AG20443 (cell line): ENCODE measurements at regions not wholly inside any gene's neighbourhood (a gene's known extent, or its start where the extent isn't known, plus 50 kb on each side); places are given as distances from the start of the nearest gene placed in this dataset.

Source experiments
- DNase-seq: peaks from one replicate; pipeline ENCODE4 v3.0.0; 2012; ENCODE audit warnings: low spot score, mixed read lengths

DNA sequence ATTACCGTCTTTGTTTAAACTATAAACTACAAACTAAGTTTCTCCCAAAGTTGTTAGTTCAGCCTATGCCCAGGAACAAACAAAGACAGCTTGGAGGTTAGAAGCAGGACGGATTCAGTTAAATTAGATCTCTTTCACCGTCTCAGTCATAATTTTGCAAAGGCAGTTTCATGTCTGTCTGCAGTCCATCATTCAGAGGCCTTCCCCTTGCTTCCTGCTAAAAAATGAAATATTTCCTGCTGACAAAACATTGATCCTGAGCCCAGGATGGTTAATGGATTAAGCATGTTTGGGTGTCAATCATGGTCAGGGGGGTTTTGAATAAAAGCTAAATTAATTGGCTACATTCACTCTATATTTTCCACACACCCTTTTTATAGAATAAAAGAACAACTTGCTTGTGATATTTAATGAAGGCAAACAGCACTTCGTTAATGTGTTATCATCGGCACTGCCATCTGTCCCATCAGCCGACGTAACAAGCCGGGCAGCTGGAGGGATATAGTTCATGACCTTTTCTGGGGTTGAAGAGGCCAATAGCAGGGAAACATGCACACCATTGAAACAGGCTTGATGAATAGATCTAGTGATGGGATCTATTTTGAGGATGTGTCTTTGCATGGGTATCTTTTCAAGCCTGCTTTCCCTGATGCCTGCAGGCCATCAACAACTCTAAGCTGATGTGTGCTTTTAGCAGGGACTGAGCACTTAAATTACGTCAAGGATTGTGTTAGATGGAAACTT is 521.3 kb upstream of the TMEM132C start:
- DNase-seq = no peak

- DNase-seq = no peak
These were observed 517.6 kb upstream of the TMEM132C start for GRCh38 chr12:127749416-127749815.

GRCh38 chr12:127750076-127750840 is 516.7 kb upstream of the TMEM132C start:
- DNase-seq = no peak

GRCh38 chr12:127752802-127753201 is 514.2 kb upstream of the TMEM132C start:
- no peak for DNase-seq

DNA sequence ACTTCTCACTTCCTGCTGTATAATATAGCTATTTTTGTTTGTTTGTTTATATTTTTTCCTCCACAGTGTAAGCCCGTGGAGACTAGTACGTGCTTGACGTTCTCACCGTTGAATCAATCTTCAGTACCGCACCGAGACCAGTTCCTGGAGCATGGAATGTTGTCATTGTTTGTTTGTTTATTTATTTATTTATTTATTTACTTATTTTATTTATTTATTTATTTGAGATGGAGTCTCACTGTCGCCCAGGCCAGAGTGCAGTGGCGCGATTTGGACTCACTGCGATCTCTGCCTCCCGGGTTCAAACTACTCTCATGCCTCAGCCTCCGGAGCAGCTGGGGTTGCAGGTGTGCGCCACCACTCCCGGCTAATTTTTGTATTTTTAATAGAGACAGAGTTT is 506.6 kb upstream of the TMEM132C start:
- DNase-seq = no peak

- no peak for DNase-seq
These were observed 506.0 kb upstream of the TMEM132C start for GRCh38 chr12:127760996-127761395.

GRCh38 chr12:127761880-127762279 is 505.1 kb upstream of the TMEM132C start:
- no peak for DNase-seq

DNA sequence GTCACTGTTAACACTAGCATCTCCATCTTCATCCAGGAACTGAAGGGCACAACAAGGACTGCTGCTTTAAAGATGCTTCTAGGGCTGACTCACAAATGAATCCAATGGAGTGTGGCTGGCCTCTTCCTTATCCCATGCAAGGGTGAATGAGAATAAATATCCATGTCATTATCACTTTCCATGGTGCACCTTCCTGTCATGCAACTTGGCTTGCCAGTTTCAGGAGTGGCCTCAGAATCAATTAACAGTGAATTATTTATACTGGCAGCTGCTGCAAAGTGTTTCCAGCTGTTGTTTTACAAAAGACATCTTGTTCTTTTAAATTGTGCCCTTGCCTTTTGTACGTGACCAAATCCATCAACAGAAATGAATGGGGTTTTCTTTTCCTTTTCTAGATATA is 499.3 kb upstream of the TMEM132C start:
- DNase-seq = no peak

GRCh38 chr12:127770118-127770517 is 496.9 kb upstream of the TMEM132C start:
- no peak for DNase-seq

DNA sequence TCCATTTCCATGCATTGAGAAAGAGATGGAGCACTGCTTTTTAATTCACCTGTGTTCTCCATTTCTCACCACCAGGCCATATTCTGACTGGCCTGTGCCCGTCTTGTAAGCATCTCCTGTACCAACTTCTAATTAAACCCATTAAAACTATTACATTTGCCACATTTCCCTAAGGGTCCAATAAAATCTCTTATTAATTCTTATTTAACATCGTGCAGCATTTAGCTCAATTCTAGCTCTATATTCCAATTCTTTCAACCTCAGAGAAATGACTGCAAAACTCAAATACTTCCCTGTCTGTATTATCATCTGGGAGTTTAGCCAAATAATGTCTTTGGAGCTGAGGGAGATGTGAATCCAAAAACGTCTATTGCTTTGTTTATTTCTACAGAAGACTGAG is 495.4 kb upstream of the TMEM132C start:
- no peak for DNase-seq

GRCh38 chr12:127773520-127773919 is 493.4 kb upstream of the TMEM132C start:
- DNase-seq = no peak

DNA sequence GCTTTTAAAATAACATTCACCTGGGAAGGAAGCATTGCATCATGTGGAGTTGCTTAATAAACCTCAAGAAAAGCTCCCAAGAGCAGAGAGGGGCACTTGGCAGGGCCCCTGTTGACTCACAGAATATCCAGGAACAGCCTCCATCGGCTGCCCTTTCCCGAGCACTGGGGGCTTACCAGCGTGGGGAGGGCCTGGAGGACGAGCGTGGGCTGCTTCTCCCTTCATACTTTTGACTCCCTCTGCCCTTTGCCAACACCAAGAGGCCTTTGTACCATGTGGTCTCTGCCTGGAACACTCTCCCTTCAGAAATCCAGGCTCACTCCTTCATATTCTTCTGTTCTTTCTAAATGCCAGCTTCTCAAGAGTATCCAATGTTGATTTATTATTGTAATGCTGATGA is 492.1 kb upstream of the TMEM132C start:
- no peak for DNase-seq

DNA sequence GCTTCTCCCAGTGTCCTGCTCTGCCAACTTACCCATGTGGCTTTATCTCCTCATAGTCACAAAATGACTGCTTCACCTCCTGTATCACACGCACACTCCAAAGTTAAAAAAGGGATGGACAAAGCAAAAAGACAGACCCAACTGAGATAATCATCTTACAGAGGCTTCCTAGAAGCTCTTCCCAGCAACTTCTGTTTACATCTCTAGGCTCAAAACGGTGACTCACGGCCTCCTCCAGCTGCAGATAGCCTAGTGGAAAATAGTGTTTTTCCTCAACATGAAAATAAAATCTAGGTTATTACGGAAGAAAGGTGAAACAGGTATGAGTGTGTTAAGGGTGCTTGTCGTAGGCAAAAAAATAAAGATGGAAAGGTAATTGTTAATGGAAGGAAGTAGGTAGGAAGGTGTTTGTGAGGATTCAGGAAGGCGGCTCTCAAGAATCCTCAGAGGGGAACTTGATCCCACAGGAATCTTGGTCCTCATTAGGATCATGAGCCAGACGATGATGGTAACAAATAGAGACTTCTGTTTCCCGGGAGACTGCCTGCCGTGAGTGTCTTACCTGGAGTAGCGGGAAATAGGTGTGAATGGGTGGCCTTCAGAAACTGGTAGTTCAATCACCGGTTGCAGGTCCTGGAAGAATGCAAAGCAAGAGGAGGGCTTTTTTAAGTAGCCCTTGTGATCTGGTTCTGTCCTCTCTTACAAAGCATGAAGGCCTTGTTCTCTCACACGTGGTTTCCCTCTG is 487.5 kb upstream of the TMEM132C start:
- DNase-seq = no peak

GRCh38 chr12:127780881-127781280 is 486.1 kb upstream of the TMEM132C start:
- no peak for DNase-seq

GRCh38 chr12:127781336-127781735 is 485.6 kb upstream of the TMEM132C start:
- no peak for DNase-seq

GRCh38 chr12:127785540-127785939 is 481.4 kb upstream of the TMEM132C start:
- DNase-seq = peak; percentile 54

DNA sequence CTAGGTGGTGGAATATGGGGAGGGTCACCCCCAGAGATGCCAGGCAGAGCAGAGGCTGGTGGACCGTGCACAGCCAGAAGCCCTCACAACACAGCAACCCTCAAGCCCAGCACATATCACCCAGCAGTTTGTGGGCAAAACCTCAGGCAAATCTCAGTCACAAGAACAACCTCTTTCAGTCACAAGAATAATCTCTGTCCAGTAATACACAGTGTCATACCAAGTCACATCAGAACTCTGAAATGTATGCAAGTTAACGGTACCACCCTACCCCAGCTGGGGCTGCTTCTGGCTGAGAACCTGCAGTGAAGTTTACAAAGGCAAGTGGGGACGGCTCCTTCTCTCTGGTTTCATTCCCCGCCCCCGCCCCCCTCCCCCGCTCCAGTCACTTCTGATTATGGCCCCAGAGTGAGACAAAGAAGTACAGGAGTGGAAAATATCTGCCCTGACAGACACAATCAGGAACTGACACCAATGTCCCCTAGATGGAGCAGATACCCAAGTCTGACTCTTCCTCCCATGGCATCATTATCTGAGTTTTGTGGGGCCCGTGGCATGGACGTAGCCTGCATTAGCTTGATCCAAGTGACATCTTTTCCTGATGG is 480.9 kb upstream of the TMEM132C start:
- DNase-seq = no peak

GRCh38 chr12:127787544-127787943 is 479.4 kb upstream of the TMEM132C start:
- DNase-seq = no peak

DNA sequence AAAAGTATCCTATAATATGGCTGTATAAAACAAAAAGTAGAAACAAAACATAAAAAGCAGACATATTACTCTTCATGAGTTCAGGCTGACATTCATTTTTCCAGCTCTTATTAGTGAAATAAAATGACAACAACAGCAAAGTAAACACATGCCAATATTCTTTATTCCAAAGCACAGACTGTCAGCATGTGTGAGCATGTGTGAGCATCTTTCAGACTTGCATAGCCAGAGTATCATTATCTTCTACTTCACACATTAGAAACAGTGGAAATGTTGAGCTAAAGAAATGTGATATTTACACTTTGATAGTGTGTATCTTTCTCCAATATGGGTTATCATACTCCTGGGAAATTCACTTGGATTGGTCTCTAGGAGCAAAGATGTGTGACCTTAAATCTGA is 476.6 kb upstream of the TMEM132C start:
- no peak for DNase-seq

DNA sequence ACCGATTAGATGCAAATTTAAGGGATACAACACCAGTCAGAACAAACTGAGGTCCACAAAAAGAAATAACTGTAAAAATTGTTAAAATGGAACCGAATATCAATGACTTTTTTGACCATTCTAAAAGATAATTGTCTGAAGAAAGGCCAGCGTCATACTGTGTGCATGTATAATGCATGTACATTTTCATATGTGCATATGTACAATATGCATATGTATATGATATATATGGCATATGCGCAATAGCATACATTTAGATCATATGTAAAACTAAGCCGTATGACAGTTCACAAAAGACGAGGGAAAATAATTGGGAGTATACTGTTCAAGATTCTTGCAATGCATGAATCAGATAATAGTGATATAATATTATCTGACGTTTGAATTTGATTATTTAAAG is 475.8 kb upstream of the TMEM132C start:
- no peak for DNase-seq

DNA sequence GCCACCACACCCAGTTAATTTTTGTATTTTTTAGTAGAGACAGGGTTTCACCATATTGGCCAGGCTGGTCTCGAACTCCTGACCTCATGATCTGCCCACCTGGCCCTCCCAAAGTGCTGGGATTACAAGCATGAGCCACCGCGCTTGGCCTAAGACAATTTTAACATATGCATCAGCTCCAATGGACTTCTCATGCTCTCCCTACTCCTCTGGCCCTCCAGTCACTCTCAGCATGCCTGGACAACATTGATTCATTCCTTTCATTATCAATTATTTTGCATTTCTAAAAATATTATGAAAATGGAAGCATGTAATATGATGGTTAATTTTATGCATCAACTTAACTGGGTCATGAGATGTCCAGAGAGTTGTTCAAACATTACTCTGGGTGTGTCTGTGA is 469.1 kb upstream of the TMEM132C start:
- DNase-seq = no peak

GRCh38 chr12:127802271-127802670 is 464.7 kb upstream of the TMEM132C start:
- no peak for DNase-seq

- no peak for DNase-seq
These were observed 463.4 kb upstream of the TMEM132C start for GRCh38 chr12:127803545-127803944.
